IMR-90 (cell line): ENCODE measurements at regions not wholly inside any gene's neighbourhood (a gene's known extent, or its start where the extent isn't known, plus 50 kb on each side); places are given as distances from the start of the nearest gene placed in this dataset.
"Not testable (repeated sequence)": the region's sequence is repeated elsewhere in the genome, so short reads cannot be mapped to it uniquely, and the experiment has no call there.

Experiments
- ATAC-seq: fragments of 200-7000 bp; cut with Tn5 transposase; 2 replicates; pipeline ENCODE4 v1.9.1; 2020; ENCODE audit warnings: low read depth, mild to moderate bottlenecking, moderate library complexity
- BruUV-seq: library from RNA; stranded (reverse); fragments of 400-500 nt; replicated peaks from 2 replicates; lab custom pipeline; 2021; lab: Mats Ljungman, UMichigan
- CTCF ChIA-PET: fragments of 300-600 bp; formaldehyde crosslinking; extraction: SDS; loops from one replicate; lab custom pipeline; 2021; ENCODE audit warnings: antibody characterized with exemption; lab: Yijun Ruan, JAX
- POLR2A ChIA-PET: fragments of 300-600 bp; sonication (Branson Sonifier 250); formaldehyde crosslinking; loops from one replicate; lab custom pipeline; 2022; ENCODE audit warnings: antibody characterized with exemption; ENCODE audit not compliant: unreplicated experiment; lab: Charles Lee
- DNase-seq: peaks from one replicate; pipeline ENCODE4 v3.0.0; 2013
- H2AFZ ChIP-seq: replicated peaks from 2 replicates; pipeline ENCODE3; 2013; ENCODE audit warnings: low read length, mild to moderate bottlenecking; ENCODE audit not compliant: poor library complexity
- H2AK5ac ChIP-seq: 2 replicates; pipeline ENCODE4 v1.6.1; 2013; ENCODE audit warnings: low read depth, low read length, inconsistent platforms
- H2AK9ac ChIP-seq: replicated peaks from 2 replicates; pipeline ENCODE3; 2013; ENCODE audit warnings: mild to moderate bottlenecking, low read depth, low read length, moderate library complexity; ENCODE audit not compliant: poor library complexity
- H2BK120ac ChIP-seq: 2 replicates; pipeline ENCODE4 v1.6.1; 2013; ENCODE audit warnings: low read depth, low read length, inconsistent platforms
- H2BK15ac ChIP-seq: 3 replicates; pipeline ENCODE4 v1.6.1; 2013; ENCODE audit warnings: low read depth, low read length, inconsistent platforms
- H2BK20ac ChIP-seq: 2 replicates; pipeline ENCODE4 v1.6.1; 2013; ENCODE audit warnings: low read depth, mild to moderate bottlenecking, inconsistent platforms, low read length, moderate library complexity
- H2BK5ac ChIP-seq: 2 replicates; pipeline ENCODE4 v1.6.1; 2013; ENCODE audit warnings: mild to moderate bottlenecking, low read depth, low read length, inconsistent platforms; ENCODE audit not compliant: poor library complexity, severe bottlenecking
- H3K14ac ChIP-seq: replicated peaks from 2 replicates; pipeline ENCODE4 v1.6.1; 2013; ENCODE audit warnings: low read depth, low read length, inconsistent platforms
- H3K18ac ChIP-seq: 2 replicates; pipeline ENCODE4 v1.6.1; 2013; ENCODE audit warnings: low read depth, low read length, control low read depth
- H3K23ac ChIP-seq: 2 replicates; pipeline ENCODE4 v1.6.1; 2013; ENCODE audit warnings: low read depth, low read length, inconsistent platforms
- H3K27ac ChIP-seq: 2 replicates; pipeline ENCODE4 v1.5.1; 2013; ENCODE audit warnings: mild to moderate bottlenecking, control low read depth, low read length; ENCODE audit not compliant: insufficient read depth
- H3K27me3 ChIP-seq: 2 replicates; pipeline ENCODE4 v1.6.1; 2013; ENCODE audit warnings: low read length; ENCODE audit not compliant: control insufficient read depth, insufficient read depth
- H3K36me3 ChIP-seq: 2 replicates; pipeline ENCODE4 v1.6.1; 2013; ENCODE audit warnings: low read length, mixed read lengths; ENCODE audit not compliant: control insufficient read depth, insufficient read depth
- H3K4ac ChIP-seq: 2 replicates; pipeline ENCODE4 v1.6.1; 2013; ENCODE audit warnings: low read depth, low read length, inconsistent platforms
- H3K4me1 ChIP-seq: 2 replicates; pipeline ENCODE4 v1.6.1; 2013; ENCODE audit warnings: low read length, mixed read lengths; ENCODE audit not compliant: control insufficient read depth, insufficient read depth
- H3K4me2 ChIP-seq: 2 replicates; pipeline ENCODE4 v1.6.1; 2013; ENCODE audit warnings: low read depth, mild to moderate bottlenecking, control low read depth, low read length, moderate library complexity
- H3K4me3 ChIP-seq: 2 replicates; pipeline ENCODE4 v1.5.1; 2013; ENCODE audit warnings: low read depth, mild to moderate bottlenecking, control low read depth, low read length, moderate library complexity; ENCODE audit not compliant: insufficient read depth
- H3K56ac ChIP-seq: 2 replicates; pipeline ENCODE4 v1.6.1; 2013; ENCODE audit warnings: low read length, inconsistent platforms; ENCODE audit not compliant: insufficient read depth; ENCODE audit errors: extremely low read depth
- H3K79me1 ChIP-seq, 2 experiments: 2 replicates each; pipeline ENCODE4 v1.6.1; 2013; ENCODE audit warnings: low read length in 2 of 2, inconsistent platforms in 1 of 2, low read depth in 1 of 2
- H3K9ac ChIP-seq: 2 replicates; pipeline ENCODE4 v1.6.1; 2013; ENCODE audit warnings: low read depth, low read length, control low read depth
- H3K9me1 ChIP-seq: 2 replicates; pipeline ENCODE4 v1.6.1; 2013; ENCODE audit warnings: low read length, inconsistent platforms; ENCODE audit not compliant: insufficient read depth
- H3K9me3 ChIP-seq: 2 replicates; pipeline ENCODE4 v1.6.1; 2013; ENCODE audit warnings: low read length; ENCODE audit not compliant: control insufficient read depth, insufficient read depth
- H4K20me1 ChIP-seq: 2 replicates; pipeline ENCODE4 v1.6.1; 2013; ENCODE audit warnings: low read length, inconsistent platforms; ENCODE audit not compliant: insufficient read depth
- H4K5ac ChIP-seq: 2 replicates; pipeline ENCODE4 v1.6.1; 2013; ENCODE audit warnings: mild to moderate bottlenecking, low read depth, low read length, control low read depth
- H4K8ac ChIP-seq, 2 experiments: 2 replicates each; pipeline ENCODE4 v1.6.1; 2013; ENCODE audit warnings: low read depth in 2 of 2, low read length in 2 of 2, control low read depth in 1 of 2, inconsistent platforms in 1 of 2
- H4K91ac ChIP-seq: 2 replicates; pipeline ENCODE4 v1.6.1; 2013; ENCODE audit warnings: low read depth, low read length, inconsistent platforms; ENCODE audit not compliant: insufficient read depth
- FOS ChIP-seq: fragments of 150-350 bp; IDR thresholded peaks from 2 replicates; pipeline ENCODE4 v1.6.1; 2016; ENCODE audit warnings: low read depth, low read length
- RAD21 ChIP-seq: IDR thresholded peaks from 2 replicates; pipeline ENCODE4 v1.6.1; 2012; ENCODE audit warnings: low read length, improper control_type of control experiment
- RFX5 ChIP-seq: IDR thresholded peaks from 2 replicates; pipeline ENCODE4 v1.8.0; 2012; ENCODE audit warnings: low read depth, mild to moderate bottlenecking, low read length, moderate library complexity
- SMC3 ChIP-seq: fragments of 150-350 bp; IDR thresholded peaks from 2 replicates; pipeline ENCODE4 v1.6.1; 2016; ENCODE audit warnings: low read depth, mild to moderate bottlenecking, antibody characterized with exemption, low read length, moderate library complexity
- WGBS, 2 experiments: methylation state at CpG; one replicate each; pipeline versions ENCODE4 v1.1.5 to v1.1.7; 2013; ENCODE audit warnings: missing lambda C conversion rate in 2 of 2; ENCODE audit not compliant: insufficient read length in 1 of 2; ENCODE audit errors: extremely low coverage in 2 of 2; 5-methylcytosine and 5-hydroxymethylcytosine counted together
- dilution Hi-C: fragments of 300-500 bp; cut with HindIII; formaldehyde crosslinking; loops from one replicate; pipeline ENCODE4 v1.14.3; 2018; ENCODE audit warnings: low sequenced_read_pairs; ENCODE audit not compliant: unreplicated experiment
- in situ Hi-C: fragments of 300-500 bp; cut with MboI; formaldehyde crosslinking; loops from 3 replicates; pipeline ENCODE4 v1.14.3; 2019; ENCODE audit warnings: low sequenced_read_pairs, inconsistent platforms, mixed read lengths
- intact Hi-C: fragments of 100-400 bp; cut with micrococcal nuclease; formaldehyde crosslinking; loops from 2 replicates; pipeline ENCODE4 v1.10.0; 2022

- Histone ChIP-seq H3K4me2 (no peak overlapping the region), H2BK5ac (no peak overlapping the region), H3K4me3 (no peak overlapping the region), H2AFZ (no peak overlapping the region), H4K20me1 (no peaks in the 10 kb centered on the region), H4K8ac (no peak overlapping the region), H2AK9ac (no peak overlapping the region), H3K23ac (no peak overlapping the region), H3K18ac (no peak overlapping the region), H3K14ac (no peak overlapping the region), H2AK5ac (no peak overlapping the region), H3K9ac (no peak overlapping the region), H2BK20ac (no peak overlapping the region), H3K27me3 (no peaks in the 10 kb centered on the region), H3K4me1 (no peaks in the 10 kb centered on the region), H3K56ac (no peak overlapping the region), H2BK15ac (no peak overlapping the region), H2BK120ac (no peak overlapping the region), H4K91ac (no peak overlapping the region), H3K27ac (no peak overlapping the region), H3K36me3 (no peaks in the 10 kb centered on the region), H3K79me1 (no peaks in the 10 kb centered on the region), H3K4ac (no peak overlapping the region), H4K5ac (no peak overlapping the region), H3K9me1 (0 out of 2 replicates have a peak, but pooled peaks cover 2% of the 10 kb centered on the region), H3K9me3 (no peaks in the 10 kb centered on the region)
- in situ Hi-C loops = no loop called here
- POLR2A ChIA-PET = no interaction called here
- dilution Hi-C loops = no loop called here
- TF ChIP-seq RAD21 (no peak), FOS (no peak), SMC3 (no peak), RFX5 (no peak)
- no CpG with 5 or more reads among the region's 3 CpGs for WGBS, 2 experiments
- CTCF ChIA-PET = no interaction called here
- no TSS peak for BruUV-seq
- intact Hi-C loops = no loop called here
- no peak for ATAC-seq
- DNase-seq = no peak
Measured at GRCh38 chr3:106485802-106486201, 617.0 kb upstream of the CBLB start.

GRCh38 chr3:106486945-106487639, 618.3 kb upstream of the CBLB start:
- not testable (repeated sequence) for H2BK120ac ChIP-seq

More at GRCh38 chr3:106486945-106487639, 618.3 kb upstream of the CBLB start:
- H2BK5ac ChIP-seq, H2BK20ac ChIP-seq, H3K4ac ChIP-seq, H2AK9ac ChIP-seq, H3K36me3 ChIP-seq, BruUV-seq, intact Hi-C loops, dilution Hi-C loops, H2AK5ac ChIP-seq, H3K4me2 ChIP-seq, H4K91ac ChIP-seq, H2AFZ ChIP-seq, ATAC-seq, H3K4me3 ChIP-seq, H3K9me1 ChIP-seq, H3K27ac ChIP-seq, DNase-seq, in situ Hi-C loops, H2BK15ac ChIP-seq, H4K20me1 ChIP-seq, H3K18ac ChIP-seq, H3K56ac ChIP-seq, H3K14ac ChIP-seq, H3K79me1 ChIP-seq, H4K5ac ChIP-seq, H3K9me3 ChIP-seq, POLR2A ChIA-PET, H3K4me1 ChIP-seq, CTCF ChIA-PET, H3K9ac ChIP-seq, H3K27me3 ChIP-seq, H3K23ac ChIP-seq, H4K8ac ChIP-seq: not testable (repeated sequence)
- 90% methylated on average over 4 of the region's 19 CpGs; no CpG with 5 or more reads in 1 of the 2 experiments for WGBS, 2 experiments
